NCI-H1105 treated with DMSO at 0.1 percent for 48 hours (cell line): ENCODE measurements at regions not wholly inside any gene's neighbourhood (a gene's known extent, or its start where the extent isn't known, plus 50 kb on each side); places are given as distances from the start of the nearest gene placed in this dataset.

Experiments
- DNase-seq: peaks from one replicate; lab custom pipeline; 2025; lab: John Stamatoyannopoulos, UW

- no peak for DNase-seq
These were observed 160.2 kb downstream of the MRPL14 start for GRCh38 chr6:43966853-43967718.

- DNase-seq: no peak
These were observed 160.9 kb downstream of the MRPL14 start for GRCh38 chr6:43966374-43966658.

DNA sequence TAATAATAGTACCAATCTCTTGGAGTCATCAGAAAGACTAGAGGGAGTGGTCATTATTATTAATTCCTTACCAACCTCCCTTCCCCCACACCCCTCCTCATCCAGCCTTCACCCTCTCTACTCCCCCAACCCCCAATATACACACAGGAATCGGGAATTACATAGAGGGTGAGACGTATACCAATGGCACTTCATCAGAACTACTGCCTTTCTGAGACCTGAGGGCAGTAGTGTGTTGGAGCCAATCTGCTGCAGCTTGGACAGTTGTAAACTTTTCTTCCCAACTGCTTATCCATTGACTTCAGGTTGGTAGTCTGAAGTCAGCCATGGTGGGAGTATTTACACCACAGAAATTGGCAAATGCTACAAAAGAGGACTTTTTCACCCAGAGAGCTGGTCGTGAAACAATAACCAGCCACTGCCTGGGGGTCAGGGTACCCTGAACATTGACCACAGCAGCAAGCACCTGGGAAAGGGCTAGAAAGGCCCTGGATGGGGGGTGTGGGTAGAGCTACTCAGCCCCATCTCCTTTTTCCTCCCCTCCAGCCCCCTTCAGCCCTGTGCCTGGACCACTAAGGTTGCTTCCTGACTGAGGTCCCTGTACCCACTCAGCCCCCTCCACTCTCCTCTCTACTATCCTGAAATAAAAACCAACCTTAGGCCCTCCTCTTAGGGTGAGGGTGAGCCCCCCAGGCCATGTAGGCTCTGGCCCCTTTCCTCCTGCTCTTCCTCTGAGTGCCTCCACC is 161.5 kb downstream of the MRPL14 start:
- DNase-seq: no peak

DNA sequence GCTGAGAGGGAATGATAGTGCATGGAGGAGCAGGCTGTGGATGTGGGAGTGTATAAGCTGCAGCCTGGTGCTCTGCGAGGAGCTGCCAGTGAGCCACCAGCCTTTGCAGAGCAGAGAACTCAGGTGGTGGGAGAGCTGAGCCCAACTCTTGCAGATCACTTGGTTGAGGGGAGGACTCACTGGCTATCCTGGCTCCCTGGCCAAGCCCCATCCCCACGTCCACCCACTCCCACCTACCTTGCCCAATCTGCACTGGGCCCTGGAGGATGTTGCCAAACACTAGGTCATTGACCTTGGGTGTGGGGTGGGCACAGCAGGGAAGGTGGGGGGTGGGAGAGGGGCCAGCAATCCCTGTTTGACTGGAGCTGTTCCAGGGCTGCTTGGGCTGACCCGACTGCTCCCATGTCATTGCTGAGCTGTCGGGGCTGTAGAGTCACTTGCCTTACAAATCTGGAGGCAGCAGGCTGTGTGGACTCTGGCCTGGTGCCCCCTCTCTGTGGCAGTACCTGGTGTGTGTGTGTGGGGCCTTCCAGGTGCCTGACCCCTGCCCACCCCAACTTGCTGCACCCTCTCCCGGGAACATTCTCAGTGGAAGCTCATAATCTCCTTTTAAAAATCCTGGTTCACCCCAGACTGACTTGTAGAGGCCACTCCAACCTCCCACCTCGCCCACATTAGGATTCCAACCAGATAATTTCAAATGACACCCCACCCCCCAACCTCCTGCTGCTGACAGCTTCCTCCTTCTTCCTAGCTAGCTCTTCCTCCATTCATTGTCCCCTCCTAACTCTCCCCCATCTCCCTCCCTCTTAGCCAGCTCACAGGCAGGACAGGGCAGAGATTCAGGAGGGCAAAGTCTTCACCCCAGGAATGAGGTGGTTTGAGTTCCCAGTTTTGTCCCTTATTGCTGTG is 162.3 kb downstream of the MRPL14 start:
- no peak for DNase-seq

- DNase-seq: no peak
These were observed 163.2 kb downstream of the MRPL14 start for GRCh38 chr6:43963877-43964658.

DNA sequence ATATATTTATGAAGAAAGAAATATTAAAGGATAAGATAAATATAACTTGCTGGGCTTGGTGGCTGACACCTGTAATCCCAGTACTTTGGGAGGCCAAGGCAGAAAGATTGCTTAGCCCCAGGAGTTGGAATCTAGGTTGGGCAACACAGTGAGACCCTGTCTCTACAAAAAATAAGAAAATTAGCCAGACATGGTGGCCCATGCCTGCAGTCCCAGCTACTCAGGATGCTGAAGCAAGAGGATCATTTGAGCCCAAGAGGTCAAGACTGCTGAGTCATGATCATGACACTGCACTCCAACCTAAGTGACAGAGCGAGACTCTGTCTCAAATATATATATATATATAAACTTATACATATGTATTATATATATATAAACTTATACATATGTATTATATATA is 164.0 kb downstream of the MRPL14 start:
- no peak for DNase-seq

DNA sequence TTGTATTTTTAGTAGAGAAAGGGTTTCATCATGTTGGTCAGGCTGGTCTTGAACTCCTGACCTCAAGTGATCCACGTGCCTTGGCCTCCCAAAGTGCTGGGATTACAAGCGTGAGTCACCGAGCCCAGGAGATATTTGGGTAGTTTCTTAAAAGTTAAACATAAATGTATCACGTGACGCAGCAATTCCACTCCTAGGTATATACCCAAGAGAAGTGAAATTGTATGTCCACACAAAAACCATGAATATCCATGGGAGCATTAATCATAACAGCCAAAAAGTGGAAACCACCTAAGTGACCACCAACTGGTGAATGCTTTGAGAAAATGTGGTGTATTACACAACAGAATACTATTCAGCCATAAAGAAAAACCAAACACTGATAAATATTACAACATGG is 164.8 kb downstream of the MRPL14 start:
- DNase-seq: no peak

- no peak for DNase-seq
These were observed 170.0 kb downstream of the MRPL14 start for GRCh38 chr6:43957273-43957672.

DNA sequence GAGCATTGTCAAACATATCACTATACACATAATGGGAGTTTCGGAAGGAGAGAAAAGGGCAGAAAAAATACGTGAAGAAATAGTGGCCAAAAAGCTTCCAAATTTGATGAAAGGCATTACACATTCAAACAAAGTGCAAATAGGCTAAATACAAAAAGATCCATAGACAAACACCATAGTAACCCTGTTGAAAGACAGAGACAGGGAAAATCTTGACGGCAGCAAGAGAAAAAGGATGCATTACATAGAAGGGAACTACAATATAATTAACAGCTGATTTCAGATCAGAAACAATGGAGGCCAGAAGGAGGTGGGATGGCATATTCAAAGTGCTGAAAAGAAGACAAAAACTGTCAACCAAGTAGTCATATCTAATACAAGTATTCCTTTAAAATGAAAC is 170.8 kb downstream of the MRPL14 start:
- no peak for DNase-seq

DNA sequence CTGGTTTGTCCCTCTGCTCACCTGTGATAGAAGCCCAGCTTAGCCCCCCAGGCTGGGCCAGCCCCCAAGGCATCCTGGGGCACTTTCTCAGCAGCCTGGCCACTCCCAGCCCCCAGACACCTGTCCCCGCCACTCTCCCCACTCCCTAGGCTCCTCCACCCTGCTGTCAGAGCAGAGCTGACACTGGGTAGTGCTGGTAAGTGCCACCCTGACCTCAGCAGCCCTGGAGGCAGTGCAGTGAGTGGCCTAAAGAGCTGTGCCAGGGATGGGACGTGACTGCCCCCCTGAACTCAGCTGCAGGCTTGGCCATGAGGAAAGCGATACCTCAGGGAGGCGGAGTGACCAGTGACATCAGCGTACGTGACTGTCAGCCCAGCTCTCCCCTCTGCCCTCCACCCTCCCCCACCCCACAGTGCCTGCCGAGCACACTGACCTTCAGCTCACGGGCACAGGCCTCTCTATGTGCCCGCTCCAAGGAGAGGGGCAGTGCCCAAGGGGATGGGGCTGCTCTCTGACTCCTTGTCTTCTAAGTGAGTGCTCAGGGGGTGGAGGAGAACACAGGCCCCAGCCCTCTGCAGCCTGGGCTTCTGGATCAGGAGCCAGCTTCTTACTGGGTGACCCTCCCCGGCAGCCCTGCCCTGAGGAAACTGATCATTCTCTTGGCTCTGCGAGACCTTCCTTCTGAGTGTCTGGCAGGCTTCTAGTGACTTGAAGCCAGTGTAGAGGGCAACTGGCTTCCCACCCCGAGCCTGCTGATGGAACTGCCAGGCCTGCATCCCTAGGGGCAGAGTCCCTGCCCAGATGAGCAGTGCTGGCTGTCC is 172.7 kb downstream of the MRPL14 start:
- no peak for DNase-seq

DNA sequence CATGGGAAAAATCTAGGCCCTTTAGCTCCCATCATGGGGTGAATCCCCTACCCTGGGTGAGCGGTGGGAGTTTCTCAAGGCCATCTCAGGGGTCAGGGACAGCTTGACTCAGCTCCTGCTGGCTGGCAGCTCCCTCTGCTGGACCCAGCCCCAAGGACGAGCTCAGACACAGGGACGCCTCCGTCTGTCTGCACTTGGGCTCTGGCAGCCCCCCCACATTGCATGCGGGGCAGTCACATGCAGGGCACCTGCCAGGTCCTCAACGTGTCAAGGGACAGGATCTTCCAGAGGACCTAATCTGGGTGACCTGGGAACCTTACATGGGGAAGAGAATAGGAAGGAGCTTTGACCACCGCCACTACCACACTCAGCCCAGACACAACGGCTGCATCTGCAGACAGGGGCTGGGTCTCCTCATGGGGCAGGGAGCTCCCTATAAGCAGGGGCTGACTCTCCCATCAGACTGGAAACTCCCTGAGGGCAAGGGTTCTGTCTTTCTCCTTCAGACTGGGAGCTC is 173.4 kb downstream of the MRPL14 start:
- no peak for DNase-seq

- DNase-seq: no peak
These were observed 174.0 kb downstream of the MRPL14 start for GRCh38 chr6:43953256-43953655.

DNA sequence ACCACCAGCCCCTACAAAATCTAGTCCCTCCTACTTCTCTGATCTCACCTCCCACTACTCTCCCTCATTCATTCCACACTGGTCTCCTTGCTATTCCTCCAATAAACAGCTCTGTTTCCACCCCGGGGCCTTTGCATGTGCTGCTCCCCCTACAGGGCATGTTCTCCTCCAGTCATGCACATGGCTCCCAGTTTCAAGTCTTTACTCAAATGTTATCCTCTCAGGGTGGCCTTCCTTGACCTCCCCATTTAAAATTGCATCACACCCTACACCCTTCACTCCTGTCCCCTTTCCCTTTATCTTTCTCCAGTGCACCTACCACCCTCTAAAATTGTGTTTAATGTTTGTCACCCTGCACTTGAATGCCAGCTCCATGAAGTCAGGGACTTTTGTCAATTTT is 174.5 kb downstream of the MRPL14 start:
- no peak for DNase-seq

DNA sequence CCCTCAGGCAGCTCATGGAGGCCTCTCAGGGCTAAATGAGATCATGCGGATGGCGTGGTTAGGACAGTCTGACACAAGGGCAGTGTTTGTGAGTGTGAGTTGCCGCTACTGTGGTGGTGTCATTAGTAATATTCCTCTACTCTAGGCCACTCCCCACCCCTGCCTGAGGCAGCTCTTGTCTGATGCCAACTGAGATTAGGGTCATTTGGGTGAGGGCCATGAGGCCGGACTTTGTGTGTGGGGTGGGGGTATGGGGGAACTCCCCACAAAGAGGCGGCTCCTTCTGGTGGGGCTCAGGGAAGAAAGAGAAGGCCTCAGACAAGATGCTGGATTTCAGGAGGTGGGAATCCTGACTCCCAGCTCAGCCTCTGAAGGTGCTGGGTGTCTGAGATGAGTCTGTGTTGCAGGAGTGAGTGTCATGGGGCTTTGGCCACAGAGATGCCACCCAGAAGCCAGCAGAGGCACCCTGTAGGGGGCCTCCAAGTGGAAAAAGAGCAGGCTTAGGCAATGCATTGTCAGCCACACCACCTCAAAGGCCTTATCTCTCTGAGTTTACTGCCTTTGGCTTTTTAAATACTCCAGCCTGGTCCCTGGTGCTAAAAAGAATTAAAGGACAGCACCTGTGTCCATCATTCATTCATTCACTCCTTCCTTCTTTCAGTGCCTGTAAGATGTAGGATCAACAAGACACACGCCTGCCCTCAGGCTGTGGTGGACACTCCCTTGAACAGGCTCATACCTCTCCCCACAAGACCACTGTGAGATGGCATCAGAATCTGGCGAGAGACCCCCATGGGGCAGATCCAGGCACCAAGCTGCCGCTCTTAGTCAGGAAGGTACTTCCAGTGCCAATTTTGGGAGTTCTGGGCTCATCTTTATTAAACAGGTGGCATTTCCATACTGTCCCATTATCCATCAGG is 175.2 kb downstream of the MRPL14 start:
- DNase-seq: no peak

DNA sequence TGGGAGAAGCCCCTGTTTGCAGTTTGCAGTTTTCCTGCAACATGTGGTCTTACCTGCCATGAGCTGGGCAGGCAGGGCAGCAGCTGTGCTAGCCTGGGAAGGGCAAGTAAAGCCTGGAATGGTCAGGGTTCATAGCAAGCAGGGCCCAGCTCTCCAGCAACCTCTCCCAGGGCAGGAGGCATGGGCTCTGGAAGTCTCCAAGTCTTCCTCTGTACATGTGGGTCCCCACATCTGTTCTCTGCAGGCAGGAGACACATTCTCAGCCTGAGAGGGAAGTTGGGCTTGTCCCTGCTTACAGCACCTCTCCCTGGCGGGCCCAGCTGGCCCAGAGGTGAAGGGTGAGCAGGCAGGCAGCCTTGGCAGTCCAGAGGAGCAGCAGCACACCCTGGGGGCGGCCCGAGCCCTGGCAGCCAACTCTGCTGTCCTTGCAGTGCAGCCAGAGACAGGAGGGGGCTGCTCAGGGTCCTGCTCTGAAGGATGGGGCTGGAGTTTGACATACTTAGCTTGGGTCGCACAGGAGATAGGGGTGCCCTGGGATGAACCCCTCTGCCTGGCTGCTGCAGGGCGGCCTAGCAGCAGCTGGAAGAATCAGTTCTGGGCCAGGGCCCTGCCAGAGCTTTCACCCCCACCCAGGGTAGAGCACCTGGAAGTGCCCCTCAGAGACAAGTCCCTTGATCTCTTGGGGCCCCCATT is 176.0 kb downstream of the MRPL14 start:
- no peak for DNase-seq

DNA sequence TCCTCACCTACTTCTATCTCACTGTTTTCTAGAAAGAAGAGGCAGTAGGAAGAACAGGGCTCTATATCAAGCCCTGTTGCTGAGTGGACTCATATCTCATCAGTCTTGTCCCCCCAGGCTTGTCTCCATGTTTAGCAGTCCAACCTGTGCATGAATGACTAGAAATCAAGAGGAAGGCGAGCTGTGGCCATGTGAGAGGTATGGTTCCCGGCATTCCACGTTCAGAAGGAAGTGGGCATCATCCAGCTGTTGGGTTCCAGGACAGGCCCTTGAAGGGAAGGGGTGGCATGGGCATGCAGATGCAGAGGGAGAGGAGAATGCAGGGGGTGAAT is 176.6 kb downstream of the MRPL14 start:
- no peak for DNase-seq

GRCh38 chr6:43950051-43950605 is 177.1 kb downstream of the MRPL14 start:
- no peak for DNase-seq

DNA sequence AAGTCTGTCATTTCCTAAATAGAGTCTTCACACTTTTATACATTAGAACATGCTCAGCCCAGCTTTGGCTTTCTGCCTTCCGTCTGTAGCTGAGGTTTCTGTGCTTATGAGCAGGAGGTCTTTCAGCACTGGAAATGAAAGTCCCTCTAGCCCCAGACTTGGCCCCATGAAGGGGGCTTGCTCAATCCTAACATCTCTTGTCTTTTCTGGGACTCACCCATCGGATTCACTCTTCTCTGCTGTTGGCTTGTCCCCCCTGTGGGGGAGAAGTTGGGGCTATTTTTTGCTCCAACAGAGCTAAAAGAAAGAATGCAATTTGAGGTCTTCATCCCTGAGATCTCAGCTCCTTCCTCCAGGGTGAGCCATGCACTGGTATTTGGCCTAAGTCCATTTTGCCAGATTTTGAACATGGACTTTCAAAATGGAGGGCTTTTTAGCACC is 177.7 kb downstream of the MRPL14 start:
- no peak for DNase-seq
